Memory B cell (primary cell): ENCODE measurements at regions not wholly inside any gene's neighbourhood (a gene's known extent, or its start where the extent isn't known, plus 50 kb on each side); places are given as distances from the start of the nearest gene placed in this dataset.

Source experiments
- ATAC-seq: fragments of 150-1000 bp; cut with Tn5 transposase; 2 replicates; pipeline ENCODE4 v1.10.0; 2021; ENCODE audit warnings: low read depth, mild to moderate bottlenecking, moderate library complexity
- DNase-seq, 2 donors: peaks; one replicate each; pipeline ENCODE4 v3.0.0; 2022; ENCODE audit warnings: low spot score in 2 of 2
- H3K27ac Mint-ChIP-seq: one replicate; pipeline ENCODE4 v1.8.0; 2022; ENCODE audit warnings: mild to moderate bottlenecking, moderate library complexity, mixed read lengths
- H3K27me3 Mint-ChIP-seq: one replicate; pipeline ENCODE4 v1.8.0; 2022; ENCODE audit warnings: mixed read lengths
- H3K36me3 Mint-ChIP-seq: one replicate; pipeline ENCODE4 v1.8.0; 2022; ENCODE audit warnings: mild to moderate bottlenecking, mixed read lengths
- H3K4me1 Mint-ChIP-seq: one replicate; pipeline ENCODE4 v1.8.0; 2022; ENCODE audit warnings: mixed read lengths
- H3K4me3 Mint-ChIP-seq: one replicate; pipeline ENCODE4 v1.8.0; 2022; ENCODE audit warnings: mild to moderate bottlenecking, moderate library complexity, mixed read lengths
- H3K9me3 Mint-ChIP-seq: one replicate; pipeline ENCODE4 v1.8.0; 2022; ENCODE audit warnings: mixed read lengths

GRCh38 chr2:19723021-19723420 lies 178.8 kb downstream of the TTC32 start:
- no peak for ATAC-seq
- Mint-ChIP-seq H3K27me3 (peaks cover 5% of the 10 kb centered on the region), H3K27ac (no peak overlapping the region), H3K9me3 (peaks cover 6% of the 10 kb centered on the region), H3K4me1 (no peaks in the 10 kb centered on the region), H3K36me3 (no peaks in the 10 kb centered on the region), H3K4me3 (no peak overlapping the region)
- DNase-seq = no peak

GRCh38 chr2:19722531-19722971 lies 179.2 kb downstream of the TTC32 start:
- peaks cover 5% of the 10 kb centered on the region for H3K27me3 Mint-ChIP-seq
- peaks cover 6% of the 10 kb centered on the region for H3K9me3 Mint-ChIP-seq
- H3K4me1 Mint-ChIP-seq = no peaks in the 10 kb centered on the region
- DNase-seq (no peak), ATAC-seq (no peak)
- H3K36me3 Mint-ChIP-seq = no peaks in the 10 kb centered on the region
- no peak overlapping the region for H3K27ac Mint-ChIP-seq
- no peak overlapping the region for H3K4me3 Mint-ChIP-seq

GRCh38 chr2:19720306-19720705 lies 181.5 kb downstream of the TTC32 start:
- no peaks in the 10 kb centered on the region for H3K36me3 Mint-ChIP-seq
- no peak overlapping the region for H3K4me3 Mint-ChIP-seq
- no peak overlapping the region for H3K27ac Mint-ChIP-seq
- ATAC-seq = no peak
- H3K9me3 Mint-ChIP-seq = peaks cover 6% of the 10 kb centered on the region
- H3K27me3 Mint-ChIP-seq = peaks cover 2% of the 10 kb centered on the region
- H3K4me1 Mint-ChIP-seq = no peaks in the 10 kb centered on the region
- no peak for DNase-seq

GRCh38 chr2:19719540-19719939 lies 182.2 kb downstream of the TTC32 start:
- Mint-ChIP-seq H3K27me3 (peaks cover 2% of the 10 kb centered on the region), H3K27ac (no peak overlapping the region), H3K36me3 (no peaks in the 10 kb centered on the region), H3K4me1 (no peaks in the 10 kb centered on the region), H3K9me3 (peaks cover 6% of the 10 kb centered on the region), H3K4me3 (no peak overlapping the region)
- ATAC-seq = no peak
- DNase-seq = no peak

- Mint-ChIP-seq H3K4me3 (no peak overlapping the region), H3K36me3 (no peaks in the 10 kb centered on the region), H3K27ac (no peak overlapping the region), H3K9me3 (peaks cover 12% of the 10 kb centered on the region), H3K4me1 (no peaks in the 10 kb centered on the region), H3K27me3 (peaks cover 5% of the 10 kb centered on the region)
- DNase-seq (no peak), ATAC-seq (no peak)
Observed at GRCh38 chr2:19717446-19717845, 184.3 kb downstream of the TTC32 start.

GRCh38 chr2:19714926-19715325 lies 186.9 kb downstream of the TTC32 start:
- no peak for ATAC-seq
- Mint-ChIP-seq H3K27ac (no peak overlapping the region), H3K4me1 (no peaks in the 10 kb centered on the region), H3K9me3 (peaks cover 14% of the 10 kb centered on the region), H3K27me3 (peaks cover 5% of the 10 kb centered on the region), H3K4me3 (no peak overlapping the region), H3K36me3 (no peaks in the 10 kb centered on the region)
- no peak for DNase-seq

- no peaks in the 10 kb centered on the region for H3K36me3 Mint-ChIP-seq
- ATAC-seq = no peak
- peaks cover 3% of the 10 kb centered on the region for H3K27me3 Mint-ChIP-seq
- no peak for DNase-seq
- H3K4me1 Mint-ChIP-seq = no peaks in the 10 kb centered on the region
- H3K4me3 Mint-ChIP-seq = no peak overlapping the region
- peaks cover 12% of the 10 kb centered on the region for H3K9me3 Mint-ChIP-seq
- no peak overlapping the region for H3K27ac Mint-ChIP-seq
Observed at GRCh38 chr2:19712850-19713249, 188.9 kb downstream of the TTC32 start.

GRCh38 chr2:19711470-19712372 lies 190.1 kb downstream of the TTC32 start:
- no peaks in the 10 kb centered on the region for H3K4me1 Mint-ChIP-seq
- ATAC-seq (no peak), DNase-seq (no peak)
- H3K27me3 Mint-ChIP-seq = peaks cover 3% of the 10 kb centered on the region
- H3K4me3 Mint-ChIP-seq = no peak overlapping the region
- H3K36me3 Mint-ChIP-seq = no peaks in the 10 kb centered on the region
- H3K9me3 Mint-ChIP-seq = peaks cover 12% of the 10 kb centered on the region
- H3K27ac Mint-ChIP-seq = no peak overlapping the region

- no peaks in the 10 kb centered on the region for H3K36me3 Mint-ChIP-seq
- DNase-seq (no peak), ATAC-seq (no peak)
- H3K4me3 Mint-ChIP-seq = no peak overlapping the region
- no peaks in the 10 kb centered on the region for H3K4me1 Mint-ChIP-seq
- peaks cover 12% of the 10 kb centered on the region for H3K9me3 Mint-ChIP-seq
- H3K27ac Mint-ChIP-seq = no peak overlapping the region
- peaks cover 3% of the 10 kb centered on the region for H3K27me3 Mint-ChIP-seq
Observed at GRCh38 chr2:19710230-19710629, 191.6 kb downstream of the TTC32 start.

GRCh38 chr2:19709553-19709952 lies 192.2 kb downstream of the TTC32 start:
- H3K9me3 Mint-ChIP-seq = peaks cover 12% of the 10 kb centered on the region
- peaks cover 3% of the 10 kb centered on the region for H3K27me3 Mint-ChIP-seq
- no peak for DNase-seq
- no peaks in the 10 kb centered on the region for H3K36me3 Mint-ChIP-seq
- H3K4me1 Mint-ChIP-seq = no peaks in the 10 kb centered on the region
- H3K4me3 Mint-ChIP-seq = no peak overlapping the region
- ATAC-seq = no peak
- no peak overlapping the region for H3K27ac Mint-ChIP-seq

GRCh38 chr2:19708776-19709175 lies 193.0 kb downstream of the TTC32 start:
- Mint-ChIP-seq H3K27me3 (peaks cover 3% of the 10 kb centered on the region), H3K4me3 (no peak overlapping the region), H3K9me3 (peaks cover 12% of the 10 kb centered on the region), H3K27ac (no peak overlapping the region), H3K36me3 (no peaks in the 10 kb centered on the region), H3K4me1 (no peaks in the 10 kb centered on the region)
- no peak for DNase-seq
- ATAC-seq = no peak

- H3K36me3 Mint-ChIP-seq = no peaks in the 10 kb centered on the region
- H3K27ac Mint-ChIP-seq = no peak overlapping the region
Observed at GRCh38 chr2:19706332-19706731, 195.5 kb downstream of the TTC32 start.

GRCh38 chr2:19702267-19702666 lies 199.5 kb downstream of the TTC32 start:
- no peaks in the 10 kb centered on the region for H3K36me3 Mint-ChIP-seq
- no peak for ATAC-seq
- no peak for DNase-seq
- H3K9me3 Mint-ChIP-seq = peaks cover 1% of the 10 kb centered on the region
- H3K4me1 Mint-ChIP-seq = no peaks in the 10 kb centered on the region
- no peaks in the 10 kb centered on the region for H3K27me3 Mint-ChIP-seq
- H3K4me3 Mint-ChIP-seq = no peak overlapping the region
- no peak overlapping the region for H3K27ac Mint-ChIP-seq

More at GRCh38 chr2:19706332-19706731, 195.5 kb downstream of the TTC32 start:
- no peak for ATAC-seq
- no peak overlapping the region for H3K4me3 Mint-ChIP-seq
- H3K27me3 Mint-ChIP-seq = no peaks in the 10 kb centered on the region
- no peak for DNase-seq
- no peaks in the 10 kb centered on the region for H3K4me1 Mint-ChIP-seq
- peaks cover under 1% of the 10 kb centered on the region for H3K9me3 Mint-ChIP-seq

GRCh38 chr2:19700861-19701585 lies 200.8 kb downstream of the TTC32 start:
- Mint-ChIP-seq H3K9me3 (peaks cover 3% of the 10 kb centered on the region), H3K4me3 (no peak overlapping the region), H3K36me3 (no peaks in the 10 kb centered on the region), H3K4me1 (no peaks in the 10 kb centered on the region), H3K27ac (no peak overlapping the region), H3K27me3 (no peaks in the 10 kb centered on the region)
- ATAC-seq (no peak), DNase-seq (no peak)
